Calu3 (cell line): ENCODE measurements at regions not wholly inside any gene's neighbourhood (a gene's known extent, or its start where the extent isn't known, plus 50 kb on each side); places are given as distances from the start of the nearest gene placed in this dataset.

Source experiments
- BruUV-seq: library from RNA; stranded (reverse); fragments of 400-500 nt; replicated peaks from 2 replicates; lab custom pipeline; 2021; lab: Mats Ljungman, UMichigan
- CTCF ChIA-PET: fragments of 300-600 bp; sonication (Branson Sonifier 250); formaldehyde crosslinking; loops from one replicate; lab custom pipeline; 2022; ENCODE audit warnings: antibody characterized with exemption; lab: Charles Lee
- DNase-seq: peaks from one replicate; pipeline ENCODE4 v3.0.0; 2022
- H3K27ac Mint-ChIP-seq: one replicate; pipeline ENCODE4 v1.8.0; 2022; ENCODE audit warnings: mixed read lengths; ENCODE audit not compliant: unreplicated experiment
- H3K27me3 Mint-ChIP-seq: one replicate; pipeline ENCODE4 v1.8.0; 2022; ENCODE audit warnings: mixed read lengths; ENCODE audit not compliant: unreplicated experiment
- H3K36me3 Mint-ChIP-seq: one replicate; pipeline ENCODE4 v1.8.0; 2022; ENCODE audit warnings: mild to moderate bottlenecking, moderate library complexity, mixed read lengths; ENCODE audit not compliant: insufficient read depth, unreplicated experiment
- H3K4me1 Mint-ChIP-seq: one replicate; pipeline ENCODE4 v1.8.0; 2022; ENCODE audit warnings: mild to moderate bottlenecking, low read depth, mixed read lengths; ENCODE audit not compliant: unreplicated experiment
- H3K4me3 Mint-ChIP-seq: one replicate; pipeline ENCODE4 v1.8.0; 2022; ENCODE audit warnings: mild to moderate bottlenecking, low read depth, moderate library complexity, mixed read lengths; ENCODE audit not compliant: unreplicated experiment
- H3K9me3 Mint-ChIP-seq: one replicate; pipeline ENCODE4 v1.8.0; 2022; ENCODE audit warnings: low read depth, mixed read lengths; ENCODE audit not compliant: unreplicated experiment
- intact Hi-C: fragments of 100-400 bp; cut with micrococcal nuclease; formaldehyde crosslinking; loops from one replicate; pipeline ENCODE4 v1.10.0; 2022; ENCODE audit not compliant: unreplicated experiment
- TF ChIP-seq, protein P1 (sequence below): fragments of 200-600 bp; IDR thresholded peaks from one replicate; pipeline ENCODE4 v1.8.0; 2022; ENCODE audit warnings: antibody characterized with exemption; ENCODE audit not compliant: unreplicated experiment

DNA sequence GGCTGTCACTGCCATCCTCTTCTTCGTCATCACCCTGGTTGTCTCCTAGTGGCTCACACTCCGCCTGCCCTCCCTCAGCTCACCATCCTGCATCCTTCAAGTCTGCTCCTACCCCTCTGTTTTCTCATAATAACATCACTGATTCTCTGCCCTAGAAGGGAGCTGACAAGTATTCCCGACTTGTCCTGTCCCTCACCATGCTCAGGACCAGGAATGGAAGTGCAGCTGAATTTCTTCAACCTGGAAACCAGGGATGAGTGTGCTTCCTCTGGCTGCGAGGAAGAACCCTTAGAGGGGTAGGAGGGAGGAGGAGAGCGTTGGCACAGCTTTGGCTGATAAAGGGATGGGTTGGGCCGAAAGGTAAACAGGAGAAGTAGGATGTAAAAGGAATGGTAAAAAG, 174.8 kb upstream of the GPR26 start:
- H3K4me1 Mint-ChIP-seq, result no peaks in the 10 kb centered on the region
- H3K9me3 Mint-ChIP-seq, result no peaks in the 10 kb centered on the region
- H3K27ac Mint-ChIP-seq, result no peak overlapping the region
- TF ChIP-seq, protein P1, sequence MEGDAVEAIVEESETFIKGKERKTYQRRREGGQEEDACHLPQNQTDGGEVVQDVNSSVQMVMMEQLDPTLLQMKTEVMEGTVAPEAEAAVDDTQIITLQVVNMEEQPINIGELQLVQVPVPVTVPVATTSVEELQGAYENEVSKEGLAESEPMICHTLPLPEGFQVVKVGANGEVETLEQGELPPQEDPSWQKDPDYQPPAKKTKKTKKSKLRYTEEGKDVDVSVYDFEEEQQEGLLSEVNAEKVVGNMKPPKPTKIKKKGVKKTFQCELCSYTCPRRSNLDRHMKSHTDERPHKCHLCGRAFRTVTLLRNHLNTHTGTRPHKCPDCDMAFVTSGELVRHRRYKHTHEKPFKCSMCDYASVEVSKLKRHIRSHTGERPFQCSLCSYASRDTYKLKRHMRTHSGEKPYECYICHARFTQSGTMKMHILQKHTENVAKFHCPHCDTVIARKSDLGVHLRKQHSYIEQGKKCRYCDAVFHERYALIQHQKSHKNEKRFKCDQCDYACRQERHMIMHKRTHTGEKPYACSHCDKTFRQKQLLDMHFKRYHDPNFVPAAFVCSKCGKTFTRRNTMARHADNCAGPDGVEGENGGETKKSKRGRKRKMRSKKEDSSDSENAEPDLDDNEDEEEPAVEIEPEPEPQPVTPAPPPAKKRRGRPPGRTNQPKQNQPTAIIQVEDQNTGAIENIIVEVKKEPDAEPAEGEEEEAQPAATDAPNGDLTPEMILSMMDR, result no peak
- BruUV-seq, result no TSS peak
- no peaks in the 10 kb centered on the region for H3K36me3 Mint-ChIP-seq
- no peak overlapping the region for H3K4me3 Mint-ChIP-seq
- H3K27me3 Mint-ChIP-seq, result peaks cover 52% of the 10 kb centered on the region
- no peak for DNase-seq
- intact Hi-C loops, result no loop called here
- CTCF ChIA-PET, result no interaction called here

DNA sequence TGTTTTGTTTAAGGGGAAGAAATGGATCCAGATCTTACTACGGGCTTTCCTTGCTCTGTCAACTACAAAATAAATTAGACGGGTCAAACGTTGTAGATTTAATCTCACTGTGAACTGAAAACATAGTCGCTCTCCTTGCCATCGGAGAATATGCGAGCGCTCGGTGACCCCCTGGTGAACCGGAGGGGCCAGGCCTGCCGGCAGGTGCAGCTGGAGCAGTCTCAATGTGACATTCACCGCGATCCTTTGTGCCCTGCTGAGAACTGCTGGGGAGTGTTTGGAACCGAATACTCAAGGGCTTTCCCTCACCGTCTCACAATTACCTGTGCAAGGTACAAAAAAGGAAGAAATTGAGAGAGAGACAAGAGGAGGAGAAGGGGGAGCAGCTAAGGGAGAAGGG, 174.1 kb upstream of the GPR26 start:
- CTCF ChIA-PET, result no interaction called here
- H3K9me3 Mint-ChIP-seq, result no peaks in the 10 kb centered on the region
- H3K27ac Mint-ChIP-seq, result no peak overlapping the region
- intact Hi-C loops, result no loop called here
- no TSS peak for BruUV-seq
- TF ChIP-seq, protein P1, result no peak
- no peak overlapping the region for H3K4me3 Mint-ChIP-seq
- H3K36me3 Mint-ChIP-seq, result no peaks in the 10 kb centered on the region
- H3K27me3 Mint-ChIP-seq, result peaks cover 46% of the 10 kb centered on the region
- H3K4me1 Mint-ChIP-seq, result no peaks in the 10 kb centered on the region
- DNase-seq, result no peak

DNA sequence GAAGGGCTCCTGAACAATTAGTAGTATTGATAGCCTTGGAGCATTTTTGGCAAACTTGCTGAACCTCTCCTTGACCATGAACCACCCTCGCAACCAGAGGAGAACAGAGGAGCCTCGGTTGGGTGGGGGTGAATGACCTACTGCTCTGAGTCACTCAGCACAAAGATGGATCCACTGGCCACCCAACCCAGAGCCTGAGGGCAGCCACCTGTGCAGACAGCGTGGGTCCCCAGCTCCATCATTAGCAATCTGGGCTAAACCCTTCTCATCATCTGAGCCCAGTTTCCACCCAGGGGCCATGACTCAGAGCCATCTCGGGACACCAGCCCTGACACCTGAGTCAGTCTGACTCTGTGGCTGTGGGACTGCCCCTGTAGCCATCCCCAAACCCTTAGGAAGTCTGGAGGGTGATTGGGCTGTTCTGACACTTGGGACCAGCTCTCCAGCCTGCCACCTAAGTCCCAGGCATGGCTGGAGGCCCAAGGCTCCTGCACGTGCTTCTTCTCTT, 171.8 kb upstream of the GPR26 start:
- H3K27ac Mint-ChIP-seq, result no peak overlapping the region
- intact Hi-C loops, result no loop called here
- H3K36me3 Mint-ChIP-seq, result no peaks in the 10 kb centered on the region
- no peaks in the 10 kb centered on the region for H3K4me1 Mint-ChIP-seq
- no peaks in the 10 kb centered on the region for H3K9me3 Mint-ChIP-seq
- peaks cover 46% of the 10 kb centered on the region for H3K27me3 Mint-ChIP-seq
- CTCF ChIA-PET, result no interaction called here
- DNase-seq, result no peak
- TF ChIP-seq, protein P1, result no peak
- BruUV-seq, result no TSS peak
- no peak overlapping the region for H3K4me3 Mint-ChIP-seq

DNA sequence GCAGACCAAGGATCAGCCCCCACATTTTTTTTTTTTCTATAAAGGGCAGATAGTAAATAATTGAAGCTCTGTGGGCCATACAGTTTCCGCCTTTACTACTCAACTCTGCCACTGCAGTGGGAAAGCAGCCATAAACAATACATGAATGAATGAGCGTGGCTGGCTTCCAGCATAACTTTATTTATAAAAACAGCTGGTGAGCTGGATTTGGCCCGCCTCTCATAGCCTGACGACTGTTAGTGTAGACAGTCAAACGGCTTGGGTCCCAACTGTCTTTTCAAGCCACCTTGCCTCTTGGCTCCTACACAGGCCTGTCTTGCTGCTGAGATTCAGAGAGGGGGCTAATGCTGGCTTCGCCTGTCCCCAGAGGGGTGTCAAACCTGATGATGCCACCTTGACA, 169.8 kb upstream of the GPR26 start:
- Mint-ChIP-seq H3K36me3 (no peaks in the 10 kb centered on the region), H3K27ac (no peak overlapping the region), H3K9me3 (no peaks in the 10 kb centered on the region), H3K27me3 (peaks cover 60% of the 10 kb centered on the region), H3K4me1 (no peaks in the 10 kb centered on the region), H3K4me3 (no peak overlapping the region)
- CTCF ChIA-PET, result no interaction called here
- no TSS peak for BruUV-seq
- TF ChIP-seq, protein P1, result no peak
- DNase-seq, result no peak
- intact Hi-C loops, result no loop called here
